Fibroblast of lung (primary cell): ENCODE measurements at regions not wholly inside any gene's neighbourhood (a gene's known extent, or its start where the extent isn't known, plus 50 kb on each side); places are given as distances from the start of the nearest gene placed in this dataset.

Experiments used
- EZH2 ChIP-seq: IDR thresholded peaks from 2 replicates; pipeline ENCODE4 v1.5.1; 2012; ENCODE audit warnings: low read length, control low read depth, mild to moderate bottlenecking; ENCODE audit errors: missing control alignments
- TF ChIP-seq, protein P1 (sequence below), 2 donors: IDR thresholded peaks in 1 of 2; conservative IDR thresholded peaks in 1 of 2; 1 replicate in 1 of 2; 2 replicates in 1 of 2; pipeline ENCODE4 v1.5.1; 2011 to 2012; ENCODE audit warnings: low read length in 2 of 2, control low read depth in 1 of 2, inconsistent platforms in 1 of 2, low read depth in 1 of 2, mild to moderate bottlenecking in 1 of 2

GRCh38 chr4:141432000-141432712 is 204.2 kb upstream of the IL15 start:
- TF ChIP-seq EZH2 = no peak
- TF ChIP-seq, protein P1, sequence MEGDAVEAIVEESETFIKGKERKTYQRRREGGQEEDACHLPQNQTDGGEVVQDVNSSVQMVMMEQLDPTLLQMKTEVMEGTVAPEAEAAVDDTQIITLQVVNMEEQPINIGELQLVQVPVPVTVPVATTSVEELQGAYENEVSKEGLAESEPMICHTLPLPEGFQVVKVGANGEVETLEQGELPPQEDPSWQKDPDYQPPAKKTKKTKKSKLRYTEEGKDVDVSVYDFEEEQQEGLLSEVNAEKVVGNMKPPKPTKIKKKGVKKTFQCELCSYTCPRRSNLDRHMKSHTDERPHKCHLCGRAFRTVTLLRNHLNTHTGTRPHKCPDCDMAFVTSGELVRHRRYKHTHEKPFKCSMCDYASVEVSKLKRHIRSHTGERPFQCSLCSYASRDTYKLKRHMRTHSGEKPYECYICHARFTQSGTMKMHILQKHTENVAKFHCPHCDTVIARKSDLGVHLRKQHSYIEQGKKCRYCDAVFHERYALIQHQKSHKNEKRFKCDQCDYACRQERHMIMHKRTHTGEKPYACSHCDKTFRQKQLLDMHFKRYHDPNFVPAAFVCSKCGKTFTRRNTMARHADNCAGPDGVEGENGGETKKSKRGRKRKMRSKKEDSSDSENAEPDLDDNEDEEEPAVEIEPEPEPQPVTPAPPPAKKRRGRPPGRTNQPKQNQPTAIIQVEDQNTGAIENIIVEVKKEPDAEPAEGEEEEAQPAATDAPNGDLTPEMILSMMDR (conservative IDR thresholded peaks at IDR 0.05 in 1 of 2, IDR thresholded peaks at IDR 0.05 in 1 of 2; ENCODE audit: low read depth in 1 of 2, low read length in 2 of 2) = no peak
